T-cell (primary cell): ENCODE measurements at regions not wholly inside any gene's neighbourhood (a gene's known extent, or its start where the extent isn't known, plus 50 kb on each side); places are given as distances from the start of the nearest gene placed in this dataset.
"Not testable (repeated sequence)": the region's sequence is repeated elsewhere in the genome, so short reads cannot be mapped to it uniquely, and the experiment has no call there.

Source experiments
- ATAC-seq, 4 experiments: fragments of 200-7000 bp in 3 of 4; fragments of 150-1000 bp in 1 of 4; cut with Tn5 transposase; replicated peaks in 1 of 4; 1 replicate in 3 of 4; 2 replicates in 1 of 4; pipeline ENCODE4 v1.10.0; 2021; ENCODE audit warnings: moderate library complexity in 3 of 4, mild to moderate bottlenecking in 2 of 4, moderate number of reproducible peaks in 1 of 4
- CTCF ChIA-PET, 2 donors: fragments of 300-600 bp; sonication (Branson Sonifier 250); formaldehyde crosslinking; loops; one replicate each; lab custom pipeline; 2022; ENCODE audit warnings: antibody characterized with exemption in 2 of 2; lab: Charles Lee
- POLR2A ChIA-PET, 2 donors: fragments of 300-600 bp; sonication (Branson Sonifier 250); formaldehyde crosslinking; loops; one replicate each; lab custom pipeline; 2022; ENCODE audit warnings: antibody characterized with exemption in 2 of 2; lab: Charles Lee
- DNase-seq, 35 experiments: peaks; one replicate each; pipeline versions ENCODE4 v3.0.0 to v3.0.0-alpha.2; 2013 to 2023
- H3K27ac ChIP-seq: one replicate; pipeline ENCODE4 v1.5.1; 2013; ENCODE audit warnings: low read length
- H3K27me3 ChIP-seq, 2 experiments: replicated peaks in 1 of 2; 1 replicate in 1 of 2; 2 replicates in 1 of 2; pipeline versions ENCODE4 v1.6.1 to v1.7.0; 2013; ENCODE audit warnings: low read length in 1 of 2, mixed read lengths in 1 of 2; ENCODE audit not compliant: control insufficient read depth in 2 of 2, insufficient read depth in 2 of 2; ENCODE audit errors: extremely low read depth in 1 of 2
- H3K36me3 ChIP-seq, 2 donors: 1 replicate in 1 of 2; 2 replicates in 1 of 2; pipeline versions ENCODE4 v1.6.1 to v1.7.0; 2013; ENCODE audit warnings: low read length in 1 of 2; ENCODE audit not compliant: control insufficient read depth in 2 of 2, insufficient read depth in 1 of 2; ENCODE audit errors: extremely low read depth in 1 of 2
- H3K4me1 ChIP-seq, 2 experiments: 1 replicate in 1 of 2; 2 replicates in 1 of 2; pipeline versions ENCODE4 v1.6.1 to v1.7.0; 2013; ENCODE audit warnings: low read length in 2 of 2, mixed read lengths in 1 of 2; ENCODE audit not compliant: insufficient read depth in 2 of 2, control insufficient read depth in 1 of 2; ENCODE audit errors: extremely low read depth in 1 of 2
- H3K4me3 ChIP-seq, 2 donors: 1 replicate in 1 of 2; 2 replicates in 1 of 2; pipeline versions ENCODE4 v1.5.1 to v1.7.0; 2013; ENCODE audit warnings: mild to moderate bottlenecking in 2 of 2, low read length in 1 of 2, moderate library complexity in 1 of 2; ENCODE audit not compliant: control insufficient read depth in 1 of 2; ENCODE audit errors: extremely low read depth in 1 of 2
- H3K9me3 ChIP-seq: 2 replicates; pipeline ENCODE4 v1.7.0; 2013
- H3K27ac Mint-ChIP-seq, 2 donors: one replicate each; pipeline ENCODE4 v1.8.0; 2020 to 2021; ENCODE audit warnings: mild to moderate bottlenecking in 2 of 2, mixed read lengths in 2 of 2
- H3K27me3 Mint-ChIP-seq, 2 donors: one replicate each; pipeline ENCODE4 v1.8.0; 2021 to 2022; ENCODE audit warnings: mixed read lengths in 2 of 2
- H3K36me3 Mint-ChIP-seq: one replicate; pipeline ENCODE4 v1.8.0; 2021; ENCODE audit warnings: mixed read lengths
- H3K4me1 Mint-ChIP-seq, 3 donors: one replicate each; pipeline ENCODE4 v1.8.0; 2020 to 2022; ENCODE audit warnings: mixed read lengths in 3 of 3, mild to moderate bottlenecking in 1 of 3
- H3K4me3 Mint-ChIP-seq, 3 donors: one replicate each; pipeline ENCODE4 v1.8.0; 2020 to 2022; ENCODE audit warnings: mild to moderate bottlenecking in 3 of 3, mixed read lengths in 3 of 3, moderate library complexity in 3 of 3
- H3K9me3 Mint-ChIP-seq, 3 donors: one replicate each; pipeline ENCODE4 v1.8.0; 2020 to 2022; ENCODE audit warnings: mixed read lengths in 3 of 3
- WGBS: methylation state at CpG from one replicate; pipeline ENCODE4 v1.1.5; 2013; ENCODE audit warnings: missing lambda C conversion rate; ENCODE audit not compliant: insufficient coverage; 5-methylcytosine and 5-hydroxymethylcytosine counted together

- H3K4me3 Mint-ChIP-seq, H3K9me3 ChIP-seq, H3K36me3 Mint-ChIP-seq, H3K27ac ChIP-seq, H3K27me3 ChIP-seq, ATAC-seq, H3K27me3 Mint-ChIP-seq, H3K4me1 ChIP-seq, H3K4me3 ChIP-seq, POLR2A ChIA-PET, H3K27ac Mint-ChIP-seq, DNase-seq, CTCF ChIA-PET, H3K4me1 Mint-ChIP-seq, H3K36me3 ChIP-seq: not testable (repeated sequence)
- 60% methylated on average over 5 of the region's 15 CpGs for WGBS
- H3K9me3 Mint-ChIP-seq, result peaks cover 7 to 16% (median 9%) of the 10 kb centered on the region in 3 donors
These were observed 1745.7 kb upstream of the TPTE start for GRCh38 chr21:8775591-8776215.

GRCh38 chr21:8777260-8777659 lies 1744.1 kb upstream of the TPTE start:
- H3K4me3 Mint-ChIP-seq, H3K27me3 ChIP-seq, H3K9me3 ChIP-seq, H3K36me3 ChIP-seq, H3K27ac Mint-ChIP-seq, H3K36me3 Mint-ChIP-seq, H3K4me3 ChIP-seq, ATAC-seq, H3K27ac ChIP-seq, H3K4me1 Mint-ChIP-seq, H3K4me1 ChIP-seq, H3K27me3 Mint-ChIP-seq, DNase-seq, POLR2A ChIA-PET, CTCF ChIA-PET: not testable (repeated sequence)
- H3K9me3 Mint-ChIP-seq, result peaks cover 4 to 13% (median 4%) of the 10 kb centered on the region in 3 donors
- WGBS, result 55% methylated on average over 2 of the region's 8 CpGs

GRCh38 chr21:8778323-8779085 lies 1742.9 kb upstream of the TPTE start:
- H3K27me3 ChIP-seq, H3K27ac ChIP-seq, H3K27me3 Mint-ChIP-seq, H3K27ac Mint-ChIP-seq, H3K4me3 Mint-ChIP-seq, ATAC-seq, DNase-seq, H3K36me3 ChIP-seq, CTCF ChIA-PET, H3K4me1 Mint-ChIP-seq, H3K4me1 ChIP-seq, POLR2A ChIA-PET, H3K4me3 ChIP-seq, H3K9me3 ChIP-seq, H3K36me3 Mint-ChIP-seq: not testable (repeated sequence)
- WGBS, result 33% methylated on average over 5 of the region's 11 CpGs
- H3K9me3 Mint-ChIP-seq, result peaks cover 4 to 13% (median 4%) of the 10 kb centered on the region in 3 donors

GRCh38 chr21:8812840-8813239 lies 1708.5 kb upstream of the TPTE start:
- H3K4me3 ChIP-seq, H3K9me3 Mint-ChIP-seq, H3K4me1 Mint-ChIP-seq, H3K4me3 Mint-ChIP-seq, H3K27ac ChIP-seq, H3K9me3 ChIP-seq, H3K36me3 ChIP-seq, DNase-seq, CTCF ChIA-PET, H3K4me1 ChIP-seq, H3K27ac Mint-ChIP-seq, POLR2A ChIA-PET, H3K27me3 Mint-ChIP-seq, H3K27me3 ChIP-seq, H3K36me3 Mint-ChIP-seq, ATAC-seq: not testable (repeated sequence)
- WGBS, result 60% methylated on average over 7 of the region's 16 CpGs

GRCh38 chr21:8834264-8834663 lies 1687.1 kb upstream of the TPTE start:
- H3K4me1 ChIP-seq, H3K9me3 ChIP-seq, H3K4me3 Mint-ChIP-seq, H3K36me3 ChIP-seq, H3K27me3 Mint-ChIP-seq, ATAC-seq, POLR2A ChIA-PET, H3K27ac Mint-ChIP-seq, H3K4me1 Mint-ChIP-seq, H3K27ac ChIP-seq, H3K9me3 Mint-ChIP-seq, CTCF ChIA-PET, H3K27me3 ChIP-seq, H3K4me3 ChIP-seq, H3K36me3 Mint-ChIP-seq: not testable (repeated sequence)
- no CpG with 5 or more reads among the region's 8 CpGs for WGBS
- peak in 2 of 35 experiments; percentile 0 for DNase-seq
